Stimulated activated naive CD4-positive, alpha-beta T cell treated with Interleukin-2 at 50 U/mL for 16 hours (primary cell): ENCODE measurements at regions not wholly inside any gene's neighbourhood (a gene's known extent, or its start where the extent isn't known, plus 50 kb on each side); places are given as distances from the start of the nearest gene placed in this dataset.

Source experiments
- DNase-seq: peaks from one replicate; lab custom pipeline; 2025; lab: John Stamatoyannopoulos, UW

DNA sequence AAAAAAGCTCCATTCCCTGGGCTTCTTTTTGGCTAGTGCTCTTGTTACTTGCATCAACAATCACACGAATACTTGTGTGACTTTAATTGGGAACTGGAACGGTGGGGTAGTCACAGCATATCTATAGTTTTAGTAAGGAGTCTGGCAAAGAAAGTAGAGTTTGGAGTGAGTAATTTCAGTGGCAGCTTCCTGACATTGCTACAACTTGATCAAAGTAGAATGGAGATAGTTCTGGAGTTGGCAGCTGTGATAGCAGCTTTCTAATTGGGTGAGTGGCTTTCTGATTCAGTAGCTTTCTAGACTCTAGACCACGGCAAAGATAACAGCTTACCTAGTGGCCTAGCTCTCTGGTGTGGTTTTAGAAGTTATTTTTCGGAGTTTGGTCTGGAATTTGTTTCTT, 475.0 kb downstream of the TUSC7 start:
- DNase-seq, result no peak

DNA sequence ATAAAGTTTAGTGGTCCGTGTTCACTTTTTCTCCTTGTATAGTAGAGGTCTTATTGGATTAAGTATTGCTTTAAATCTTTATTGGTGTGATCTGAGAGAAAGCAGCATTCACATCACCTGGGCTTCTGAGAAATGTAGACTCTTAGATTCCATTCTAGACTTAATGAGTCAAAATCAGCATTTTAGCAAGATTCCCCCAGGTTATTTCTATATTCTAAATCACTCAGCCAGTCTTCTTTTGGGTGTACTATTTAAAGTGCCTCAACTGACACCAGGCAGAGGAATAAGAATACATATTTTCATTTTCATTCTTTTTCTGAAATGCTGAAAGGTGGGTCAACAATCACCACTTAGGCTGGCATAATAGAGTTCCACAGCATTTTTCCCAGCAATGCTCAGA, 481.7 kb downstream of the TUSC7 start:
- no peak for DNase-seq

DNA sequence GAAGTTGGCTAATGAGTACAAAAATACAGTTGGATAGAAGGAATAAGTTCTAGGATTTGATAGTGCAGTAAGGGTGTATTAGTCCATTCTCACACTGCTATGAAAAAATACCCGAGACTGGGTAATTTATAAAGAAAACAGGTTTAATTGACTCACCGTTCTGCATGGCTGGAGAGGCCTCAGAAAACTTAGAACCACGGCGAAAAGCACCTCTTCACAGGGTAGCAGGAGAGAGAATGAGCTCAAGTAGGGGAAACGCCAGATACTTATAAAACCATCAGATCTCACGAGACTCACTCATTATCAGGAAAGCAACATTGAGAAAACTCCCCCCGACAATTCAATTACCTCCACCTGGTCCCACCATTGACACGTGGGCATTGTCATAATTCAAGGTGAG, 483.3 kb downstream of the TUSC7 start:
- no peak for DNase-seq

DNA sequence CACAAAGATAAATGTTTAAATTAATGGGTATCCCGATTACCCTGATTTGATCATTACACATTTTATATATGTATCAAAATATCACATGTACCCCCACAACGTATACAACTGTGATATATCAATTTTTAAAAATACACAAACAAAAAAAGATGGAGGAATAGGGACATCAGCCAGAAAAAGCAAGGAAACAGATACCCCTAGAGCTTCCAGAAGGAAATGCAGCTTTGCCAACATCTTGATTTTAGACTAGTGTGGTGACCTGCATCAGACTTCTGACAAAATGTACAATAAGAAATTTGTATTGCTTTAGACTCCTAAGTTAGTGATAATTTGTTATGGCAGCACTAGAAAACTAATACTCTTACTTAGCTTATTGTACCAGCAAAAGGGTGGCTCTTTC, 483.8 kb downstream of the TUSC7 start:
- DNase-seq, result no peak

DNA sequence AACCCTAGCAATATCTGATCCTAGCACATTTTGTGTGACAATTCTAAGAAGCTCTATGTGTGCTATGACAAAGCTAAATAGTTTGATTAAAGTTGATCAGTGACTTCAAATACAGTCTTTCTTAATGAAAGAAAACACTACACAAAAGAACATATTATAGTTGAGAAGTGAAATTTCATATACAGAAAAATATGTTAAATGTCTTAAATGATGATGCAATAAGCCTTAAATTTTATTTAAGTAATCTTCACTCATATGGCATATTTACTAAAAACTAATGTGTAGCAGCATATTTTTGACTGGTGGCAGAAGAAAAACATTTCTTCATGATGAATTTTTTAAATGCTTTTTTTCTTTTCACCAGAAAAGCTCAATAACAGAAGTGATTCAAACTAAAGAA, 485.5 kb downstream of the TUSC7 start:
- DNase-seq, result no peak

DNA sequence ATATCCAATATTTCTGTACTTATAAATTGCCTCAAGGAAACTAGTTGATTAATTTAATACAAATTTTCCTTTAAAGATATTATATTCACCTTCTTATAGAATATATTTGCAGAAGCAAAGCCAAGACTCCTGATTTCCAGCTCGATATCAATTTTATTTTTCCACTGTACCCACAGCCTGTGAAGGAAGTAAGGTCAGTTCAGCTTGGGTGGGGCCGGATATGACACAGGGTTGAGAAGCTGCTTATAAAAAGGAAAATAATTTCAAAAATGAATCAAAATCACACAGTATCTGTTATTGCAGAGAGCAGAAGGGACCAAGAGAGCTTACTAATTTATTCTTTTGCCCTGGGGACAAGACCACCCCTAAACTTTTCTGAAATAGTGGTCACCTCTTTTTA, 491.4 kb downstream of the TUSC7 start:
- DNase-seq, result no peak

DNA sequence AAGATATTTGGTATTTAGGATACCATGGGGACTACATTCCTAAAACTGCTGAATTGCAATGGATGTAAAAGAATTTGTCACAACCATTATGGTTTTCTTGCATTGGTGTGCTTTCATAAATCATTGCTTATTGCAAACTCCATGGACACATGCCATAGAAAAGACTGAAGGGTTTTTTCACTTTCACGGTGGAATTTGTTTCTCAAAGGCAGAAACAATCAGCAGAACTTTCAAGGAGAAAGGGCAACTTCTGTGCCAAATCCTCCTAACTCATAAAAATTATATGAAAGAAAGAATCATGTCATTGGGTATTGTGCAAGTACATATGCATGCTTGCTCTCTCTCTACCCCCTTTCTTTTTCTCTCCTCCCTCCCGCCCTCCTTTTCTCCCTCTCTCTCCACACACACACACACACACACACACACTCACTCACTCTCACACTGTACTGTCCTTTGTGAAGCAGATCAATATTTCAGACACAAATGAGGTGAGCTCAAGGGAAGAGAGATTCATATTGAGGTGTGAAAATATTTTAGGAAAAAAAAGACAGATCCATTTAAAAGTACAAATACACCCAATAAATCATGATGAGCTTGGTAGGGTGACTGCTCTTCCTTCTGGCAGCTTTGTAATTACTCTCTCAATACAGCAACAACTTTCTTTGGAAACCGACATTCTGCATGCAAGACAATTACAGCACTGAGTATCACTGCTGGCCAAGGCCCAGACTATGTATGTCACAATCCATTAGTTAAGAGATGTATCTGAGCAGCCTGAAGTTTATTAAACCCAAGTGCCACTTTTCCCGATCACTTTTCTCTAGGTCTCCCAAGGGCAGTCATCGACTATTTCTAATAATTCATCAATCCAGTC, 492.6 kb downstream of the TUSC7 start:
- DNase-seq, result no peak

DNA sequence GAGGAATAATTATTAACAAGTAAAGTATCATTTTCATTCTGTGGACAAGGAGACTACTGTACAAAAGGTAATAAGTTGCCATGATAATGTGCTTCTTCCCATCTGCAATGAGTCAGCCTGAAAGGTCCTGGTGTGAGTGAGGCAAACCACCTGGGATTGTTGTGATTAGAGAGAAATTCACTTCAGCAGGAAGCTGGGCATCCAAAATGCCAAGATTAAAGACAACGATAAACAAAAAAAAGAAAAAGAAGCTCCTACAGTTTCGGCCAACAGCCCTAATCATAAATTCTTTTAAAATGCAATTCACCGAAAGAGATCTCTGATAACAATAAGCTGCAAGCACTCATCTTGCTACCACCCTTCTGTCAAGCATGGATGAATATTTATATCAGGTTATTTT, 507.8 kb downstream of the TUSC7 start:
- DNase-seq, result no peak

DNA sequence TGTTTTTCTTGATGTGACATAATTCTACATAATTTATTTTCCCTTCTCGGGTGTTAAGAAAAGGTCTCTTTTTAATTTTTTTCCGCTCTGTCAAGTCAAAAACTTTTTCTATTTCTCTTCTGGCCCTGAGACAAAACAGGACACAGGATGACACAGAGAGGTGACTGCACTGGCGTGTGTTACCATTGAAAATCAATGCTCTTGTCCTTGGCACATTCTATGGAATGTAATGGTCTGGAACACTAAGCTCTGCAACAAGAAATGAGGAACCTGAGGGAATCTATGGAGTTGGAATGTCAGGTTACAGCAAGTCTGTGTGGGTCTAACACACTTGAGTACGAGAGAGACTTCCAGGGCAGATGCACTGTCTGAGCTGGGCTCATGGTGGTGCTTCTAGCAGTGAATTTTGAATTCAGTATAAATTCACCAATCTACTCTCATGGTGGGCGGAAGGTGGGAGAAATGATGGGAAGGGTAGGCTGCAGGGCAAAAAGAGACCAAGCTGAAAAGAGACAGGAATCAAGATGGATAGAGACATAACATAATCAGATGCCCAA, 508.3 kb downstream of the TUSC7 start:
- DNase-seq, result no peak

DNA sequence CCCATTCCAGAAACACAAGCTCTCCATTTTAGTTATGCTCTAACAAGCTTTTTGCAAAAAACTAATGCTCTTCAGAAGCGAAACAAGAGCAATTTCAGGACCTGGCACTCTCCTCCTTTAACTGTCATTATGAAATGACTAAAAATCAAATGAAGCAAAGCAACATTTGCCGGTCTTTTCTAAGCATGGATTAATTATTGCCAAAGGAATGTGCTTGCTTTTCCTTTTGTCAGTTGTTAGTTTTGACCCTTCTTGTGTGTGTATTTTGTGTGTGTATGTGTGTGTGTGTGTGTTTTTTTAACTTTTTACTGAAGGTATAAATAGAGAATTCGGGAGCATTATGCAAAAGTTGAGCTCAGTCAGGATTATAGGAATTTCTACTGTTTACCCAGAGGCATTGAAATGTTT, 509.1 kb downstream of the TUSC7 start:
- DNase-seq, result no peak

DNA sequence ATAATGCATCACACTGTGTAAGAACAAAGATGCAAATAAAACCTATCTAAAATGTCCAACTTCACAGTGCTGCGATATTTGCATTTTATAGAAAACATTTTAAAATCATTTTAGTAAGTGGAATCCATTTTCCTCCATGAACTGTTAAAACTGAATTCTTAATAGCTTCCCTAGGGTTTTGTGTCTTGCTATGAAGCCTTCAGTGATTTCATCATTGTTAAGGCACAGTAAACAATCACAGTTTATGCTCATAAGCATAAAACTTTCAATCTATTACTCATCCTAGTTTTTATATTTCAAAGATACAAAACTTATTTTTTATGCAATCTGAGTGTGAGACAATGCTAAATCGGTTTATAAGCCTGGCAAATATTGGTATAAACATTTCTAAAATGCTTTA, 509.7 kb downstream of the TUSC7 start:
- DNase-seq, result no peak

DNA sequence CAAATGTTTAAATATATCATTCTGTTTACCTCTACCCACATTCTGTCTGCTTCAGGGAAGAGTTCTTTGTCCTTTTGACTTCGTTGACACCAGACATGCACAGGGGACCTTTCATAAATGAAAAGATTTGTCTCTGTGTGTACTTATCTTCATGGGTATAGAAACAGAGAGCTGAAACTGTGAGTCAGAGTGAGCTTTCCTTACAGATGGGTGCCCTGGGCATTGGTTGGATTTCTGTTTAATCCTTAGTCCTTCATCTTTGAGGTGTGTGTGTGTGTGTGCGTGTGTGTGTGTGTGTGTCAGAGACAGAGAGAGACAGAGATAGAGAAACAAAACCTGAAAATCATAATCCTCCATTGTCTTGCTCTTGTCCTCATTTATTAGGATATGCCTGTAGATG, 517.4 kb downstream of the TUSC7 start:
- no peak for DNase-seq

DNA sequence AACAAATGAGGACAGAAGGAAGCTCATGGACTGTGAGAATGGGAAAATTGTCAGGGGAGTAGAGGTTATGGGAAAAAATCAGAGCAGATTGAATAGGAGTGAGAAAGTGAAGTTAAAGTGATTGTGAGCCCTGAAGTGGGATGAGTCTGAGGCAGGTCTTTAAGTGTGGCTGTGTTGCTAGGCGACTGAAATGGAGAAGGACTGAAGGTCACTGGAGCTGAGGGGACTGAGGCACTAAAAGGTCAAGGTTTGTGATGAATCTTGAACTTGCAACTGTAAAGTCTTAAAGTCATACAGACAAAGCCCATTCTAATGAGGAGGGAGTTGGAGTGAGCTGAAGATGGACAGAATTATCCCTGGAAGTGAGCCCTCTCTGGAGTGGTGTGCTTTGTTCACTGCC, 518.9 kb downstream of the TUSC7 start:
- no peak for DNase-seq

DNA sequence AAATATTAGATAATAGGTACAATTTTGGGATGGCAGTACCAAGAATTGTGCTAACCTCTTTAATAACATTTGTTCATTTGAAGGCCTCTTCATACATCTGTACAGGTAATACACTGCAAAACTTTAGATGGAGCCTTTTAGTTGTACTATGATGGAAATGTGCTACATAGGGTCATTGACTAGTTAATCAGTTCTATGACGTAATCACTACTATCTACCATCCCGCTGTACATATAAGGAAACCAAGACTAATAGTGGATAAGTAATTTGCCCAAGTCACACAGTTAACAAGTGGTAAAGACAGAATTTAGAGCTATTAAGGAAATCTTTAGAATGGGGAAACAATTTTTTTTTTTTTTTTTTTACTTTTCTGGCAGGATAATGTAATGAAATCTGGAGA, 521.3 kb downstream of the TUSC7 start:
- no peak for DNase-seq

DNA sequence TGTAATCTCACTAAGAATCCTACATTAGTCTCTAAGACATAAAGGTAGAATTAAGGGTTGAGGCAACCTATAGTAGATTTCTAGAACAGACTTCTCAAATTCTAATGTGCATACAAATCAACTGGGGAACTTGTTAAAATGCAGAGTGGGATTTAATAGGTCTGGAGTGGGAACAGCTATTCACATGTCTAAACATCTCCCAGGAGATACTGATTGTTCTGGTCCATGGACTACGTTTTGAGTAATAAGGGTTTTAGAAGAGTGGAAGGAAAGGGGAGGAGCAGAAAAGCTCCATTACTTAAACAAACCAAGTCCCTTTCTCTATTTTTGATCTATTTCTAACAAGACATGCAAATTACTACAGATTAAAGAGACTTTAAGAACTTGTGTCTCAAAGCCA, 524.8 kb downstream of the TUSC7 start:
- DNase-seq, result no peak

DNA sequence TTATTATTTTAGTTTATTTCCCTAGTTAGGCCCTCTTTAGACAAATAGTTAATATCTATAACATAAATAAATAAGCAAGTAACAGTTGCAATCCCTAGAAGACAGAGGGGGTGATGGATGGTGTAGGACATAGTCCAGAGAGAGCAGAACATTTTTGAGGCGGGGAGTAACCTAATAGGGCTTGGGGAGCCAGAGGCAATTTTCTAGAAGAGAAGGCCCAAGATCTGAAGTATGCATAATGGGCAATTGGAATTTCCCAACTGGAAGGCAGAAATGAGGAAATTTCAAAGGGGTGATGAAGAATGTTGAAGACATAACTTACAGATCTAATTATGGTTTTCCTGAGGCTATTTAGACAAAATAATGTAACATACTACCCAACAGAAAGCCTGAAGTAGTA, 525.7 kb downstream of the TUSC7 start:
- no peak for DNase-seq

DNA sequence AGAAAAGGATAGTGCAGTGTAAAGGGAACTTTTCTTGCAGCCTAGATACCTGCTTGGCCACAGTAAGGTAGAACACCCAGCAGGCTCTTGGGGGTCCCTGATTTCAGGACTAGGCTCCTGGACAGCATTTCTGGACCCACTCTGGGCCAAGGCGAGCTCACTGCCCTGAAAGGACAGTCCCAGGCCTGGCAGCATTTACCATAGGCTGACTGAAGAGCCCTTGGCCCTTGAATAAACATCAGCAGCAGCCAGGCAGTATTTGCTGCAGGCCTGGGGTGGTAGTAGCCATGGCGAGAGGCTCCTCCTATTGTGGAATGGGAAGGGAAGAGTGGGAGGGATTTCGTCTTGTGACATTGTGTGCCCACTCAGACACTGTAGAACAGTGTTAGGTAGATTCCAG, 529.2 kb downstream of the TUSC7 start:
- no peak for DNase-seq

DNA sequence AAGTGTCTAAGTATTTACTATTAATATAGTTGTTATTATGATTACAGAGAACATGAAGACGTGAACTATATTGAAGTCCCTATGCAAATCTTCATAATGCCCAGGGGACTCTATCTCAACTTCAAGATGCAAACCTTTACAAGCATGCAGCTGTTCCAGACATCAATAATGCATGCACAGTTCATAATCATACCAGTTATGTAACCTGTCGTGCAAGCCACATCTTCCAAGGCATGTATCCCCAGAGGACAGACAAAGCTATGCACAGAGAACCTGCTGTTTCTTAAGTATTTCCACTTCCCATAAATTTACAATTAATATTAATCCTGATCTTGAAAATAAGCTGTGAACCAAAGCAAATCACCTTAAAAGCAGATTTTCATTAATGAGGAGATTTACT, 534.1 kb downstream of the TUSC7 start:
- no peak for DNase-seq

DNA sequence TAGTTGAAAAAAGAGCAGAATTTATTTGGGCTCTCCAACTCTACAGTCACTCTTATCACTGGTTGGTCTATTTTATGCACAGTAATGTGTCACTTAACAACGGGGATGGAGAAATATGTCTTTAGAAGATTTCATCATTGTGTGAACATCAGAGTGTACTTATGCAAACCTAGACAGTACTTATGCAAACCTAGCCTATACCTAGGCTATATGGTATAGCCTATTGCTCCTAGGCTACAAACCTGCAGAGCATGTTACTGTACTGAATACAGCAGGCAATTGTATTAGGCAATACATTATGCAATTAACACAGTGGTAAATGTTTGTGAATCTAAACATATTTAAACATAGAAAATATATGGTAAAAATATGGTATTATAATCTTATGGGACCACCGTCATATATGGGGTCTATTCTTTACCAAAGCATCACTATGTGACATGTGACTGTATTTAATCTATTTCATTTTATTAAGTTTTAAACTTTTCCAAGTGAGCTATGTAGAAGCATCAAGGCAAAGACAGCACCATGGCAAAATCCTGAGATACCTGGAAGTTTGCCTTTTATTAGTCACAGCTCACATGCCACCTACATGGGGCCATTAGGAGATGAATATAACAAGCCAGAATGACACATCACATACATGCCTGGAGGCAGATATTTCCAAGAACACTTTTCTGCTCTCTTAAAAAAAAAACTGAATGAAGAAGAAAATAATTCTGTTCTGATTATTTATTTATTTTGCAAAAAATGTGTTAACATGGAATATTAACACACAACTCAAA, 537.4 kb downstream of the TUSC7 start:
- no peak for DNase-seq

DNA sequence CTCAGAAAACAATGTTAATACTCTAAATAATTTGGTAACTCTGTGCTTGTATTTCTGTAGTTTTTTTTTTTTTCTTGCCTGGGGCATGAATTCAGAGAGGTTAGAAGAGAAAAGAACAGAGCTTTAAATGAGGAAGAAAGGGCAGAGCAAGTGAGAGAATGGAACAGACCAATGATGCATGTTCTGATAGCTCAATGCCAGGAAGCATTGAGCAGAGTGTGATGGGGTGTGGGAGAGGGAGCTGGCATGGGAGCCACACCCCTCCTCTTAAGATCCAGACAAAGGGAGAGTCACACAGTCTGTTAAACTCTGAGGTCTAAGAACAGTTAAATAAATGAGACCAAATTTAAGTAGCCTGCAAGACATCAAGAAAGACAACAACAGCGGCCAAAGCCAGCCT, 538.6 kb downstream of the TUSC7 start:
- DNase-seq, result no peak

DNA sequence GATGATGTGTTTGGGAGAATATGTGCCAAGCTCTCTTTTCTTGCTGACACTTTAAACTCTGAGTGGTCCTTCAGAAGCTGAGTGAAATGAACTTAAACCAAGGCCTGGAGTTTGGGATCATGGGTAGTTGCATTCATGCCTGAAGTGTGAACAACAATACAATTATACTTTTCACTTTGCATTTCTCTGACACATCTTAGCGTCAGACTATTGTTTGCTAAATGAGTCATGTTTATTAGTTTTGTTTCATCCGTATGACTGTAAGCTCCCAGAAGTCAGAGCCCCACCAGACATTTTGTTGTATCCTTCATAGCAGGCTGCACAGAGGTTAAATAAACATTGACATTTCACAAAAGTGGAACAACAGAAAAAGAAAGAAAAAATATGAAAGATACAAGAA, 542.6 kb downstream of the TUSC7 start:
- DNase-seq, result no peak

DNA sequence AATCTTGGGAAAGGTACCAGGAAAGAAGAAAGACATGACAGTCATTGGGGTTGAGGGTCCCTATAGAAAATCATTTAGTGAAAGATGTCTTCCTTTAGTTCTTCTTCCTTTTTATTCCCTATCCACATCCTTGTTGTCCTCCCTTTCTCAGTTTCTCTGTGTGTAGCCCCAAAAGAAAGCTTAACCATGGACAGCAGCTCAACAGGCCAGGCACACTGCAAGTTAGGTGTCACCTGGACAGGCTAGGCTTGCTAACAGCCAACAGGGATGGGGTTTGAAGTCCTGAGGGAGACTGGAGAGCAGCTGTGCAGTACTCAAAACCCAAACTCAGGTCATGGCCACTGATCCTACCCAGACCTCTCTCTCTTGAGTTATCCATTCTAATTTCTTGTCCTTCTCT, 543.1 kb downstream of the TUSC7 start:
- no peak for DNase-seq

DNA sequence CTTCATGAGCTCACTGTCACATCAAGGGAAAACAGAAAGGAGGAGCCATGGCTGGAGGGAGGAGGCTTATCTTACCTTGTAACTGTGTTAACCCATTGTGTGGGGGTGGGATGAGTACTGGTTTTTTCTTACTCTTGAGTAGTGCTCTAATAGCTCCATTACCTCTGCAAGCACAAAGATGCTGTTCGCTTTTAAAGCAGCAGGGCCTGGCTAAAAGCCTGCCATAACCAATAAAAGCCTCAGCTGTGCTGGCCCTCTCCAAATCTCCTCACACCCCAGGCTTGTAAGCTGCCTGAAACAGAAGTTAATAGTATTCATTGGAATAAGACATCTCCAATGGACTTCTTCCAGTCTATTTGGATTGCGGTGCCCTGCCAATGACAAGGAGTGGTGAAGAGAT, 544.1 kb downstream of the TUSC7 start:
- DNase-seq, result no peak
